ENCODE measurements at regions not wholly inside any gene's neighbourhood (a gene's known extent, or its start where the extent isn't known, plus 50 kb on each side); places are given as distances from the start of the nearest gene placed in this dataset.

DNA sequence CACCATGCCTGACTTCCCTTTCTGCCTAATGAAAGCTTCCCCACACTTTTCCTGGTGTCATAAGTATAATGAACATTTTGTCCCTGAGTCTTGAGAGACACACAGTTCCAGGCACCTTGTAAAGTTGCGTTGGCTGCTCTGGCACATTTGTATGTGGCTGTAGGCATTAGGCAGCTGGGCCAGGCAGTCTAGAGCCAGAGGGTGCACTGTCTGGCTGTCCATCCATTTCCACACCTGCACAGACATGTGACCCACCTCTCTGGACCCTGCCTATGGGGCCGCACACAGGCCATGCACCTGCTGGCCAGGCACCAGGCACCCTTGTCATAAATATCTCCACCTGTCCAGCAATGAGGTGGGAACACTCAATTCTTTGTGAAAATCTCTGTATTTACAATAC lies 54.7 kb upstream of the ANTXRL start:
- H3K27ac ChIP-seq (ENCODE audit: low read length): no peak overlapping the region
- H3K27me3 ChIP-seq (ENCODE audit: insufficient read depth, low read length): no peaks in the 10 kb centered on the region
- H3K9ac ChIP-seq (ENCODE audit: low read depth, low read length): no peak overlapping the region
- H3K4me3 ChIP-seq (ENCODE audit: low read length): no peak overlapping the region
- no peaks in the 10 kb centered on the region; the same call in 1 of the 2 replicates for H3K4me1 ChIP-seq (ENCODE audit: insufficient read depth, low read length)
- no peaks in the 10 kb centered on the region for H3K36me3 ChIP-seq (ENCODE audit: insufficient read depth, low read depth, low read length)
- no peaks in the 10 kb centered on the region for H3K9me3 ChIP-seq (ENCODE audit: insufficient read depth, low read depth, low read length)

- no peak overlapping the region for H3K9ac ChIP-seq (ENCODE audit: low read depth, low read length)
- no peak overlapping the region for H3K4me3 ChIP-seq (ENCODE audit: low read length)
- H3K4me1 ChIP-seq (ENCODE audit: insufficient read depth, low read length): no peaks in the 10 kb centered on the region; the same call in 1 of the 2 replicates
- no peaks in the 10 kb centered on the region for H3K9me3 ChIP-seq (ENCODE audit: insufficient read depth, low read depth, low read length)
- H3K36me3 ChIP-seq (ENCODE audit: insufficient read depth, low read depth, low read length): no peaks in the 10 kb centered on the region
- H3K27ac ChIP-seq (ENCODE audit: low read length): no peak overlapping the region
- no peaks in the 10 kb centered on the region for H3K27me3 ChIP-seq (ENCODE audit: insufficient read depth, low read length)
These were observed 54.1 kb upstream of the ANTXRL start for GRCh38 chr10:46232666-46233065.

DNA sequence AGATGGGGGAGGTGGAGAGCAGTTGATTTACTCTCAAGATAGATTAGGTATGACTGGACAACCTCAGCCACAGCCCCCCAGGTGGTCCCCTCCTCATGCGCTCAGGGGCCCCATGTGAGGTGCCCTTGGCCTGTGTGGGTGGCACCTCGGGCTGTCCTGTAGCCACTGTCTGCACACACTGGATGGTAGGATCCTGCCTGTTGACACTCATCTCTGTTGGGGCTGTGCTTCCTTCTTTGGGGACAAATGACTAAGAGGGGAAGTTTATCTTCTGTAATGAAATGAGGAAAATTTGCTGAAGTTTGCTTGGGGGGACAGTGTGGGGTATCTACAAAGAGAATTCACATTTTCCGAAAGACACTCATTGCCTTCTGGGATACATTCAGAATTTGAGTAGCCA lies 53.6 kb upstream of the ANTXRL start:
- Histone ChIP-seq H3K9ac (ENCODE audit: low read depth, low read length) (no peak overlapping the region), H3K4me1 (ENCODE audit: insufficient read depth, low read length) (no peaks in the 10 kb centered on the region; the same call in 1 of the 2 replicates), H3K27ac (ENCODE audit: low read length) (no peak overlapping the region), H3K27me3 (ENCODE audit: insufficient read depth, low read length) (no peaks in the 10 kb centered on the region), H3K4me3 (ENCODE audit: low read length) (no peak overlapping the region), H3K9me3 (ENCODE audit: insufficient read depth, low read depth, low read length) (no peaks in the 10 kb centered on the region), H3K36me3 (ENCODE audit: insufficient read depth, low read depth, low read length) (no peaks in the 10 kb centered on the region)

GRCh38 chr10:46234026-46234425 lies 52.8 kb upstream of the ANTXRL start:
- Histone ChIP-seq H3K36me3 (ENCODE audit: insufficient read depth, low read depth, low read length) (no peaks in the 10 kb centered on the region), H3K27ac (ENCODE audit: low read length) (no peak overlapping the region), H3K9me3 (ENCODE audit: insufficient read depth, low read depth, low read length) (no peaks in the 10 kb centered on the region), H3K4me1 (ENCODE audit: insufficient read depth, low read length) (no peaks in the 10 kb centered on the region), H3K4me3 (ENCODE audit: low read length) (no peak overlapping the region), H3K27me3 (ENCODE audit: insufficient read depth, low read length) (no peaks in the 10 kb centered on the region), H3K9ac (ENCODE audit: low read depth, low read length) (no peak overlapping the region)

GRCh38 chr10:46234431-46235060 lies 52.3 kb upstream of the ANTXRL start:
- no peaks in the 10 kb centered on the region for H3K27me3 ChIP-seq (ENCODE audit: insufficient read depth, low read length)
- no peak overlapping the region for H3K9ac ChIP-seq (ENCODE audit: low read depth, low read length)
- H3K27ac ChIP-seq (ENCODE audit: low read length): no peak overlapping the region
- H3K9me3 ChIP-seq (ENCODE audit: insufficient read depth, low read depth, low read length): no peaks in the 10 kb centered on the region
- no peak overlapping the region for H3K4me3 ChIP-seq (ENCODE audit: low read length)
- no peaks in the 10 kb centered on the region for H3K4me1 ChIP-seq (ENCODE audit: insufficient read depth, low read length)
- no peaks in the 10 kb centered on the region for H3K36me3 ChIP-seq (ENCODE audit: insufficient read depth, low read depth, low read length)

DNA sequence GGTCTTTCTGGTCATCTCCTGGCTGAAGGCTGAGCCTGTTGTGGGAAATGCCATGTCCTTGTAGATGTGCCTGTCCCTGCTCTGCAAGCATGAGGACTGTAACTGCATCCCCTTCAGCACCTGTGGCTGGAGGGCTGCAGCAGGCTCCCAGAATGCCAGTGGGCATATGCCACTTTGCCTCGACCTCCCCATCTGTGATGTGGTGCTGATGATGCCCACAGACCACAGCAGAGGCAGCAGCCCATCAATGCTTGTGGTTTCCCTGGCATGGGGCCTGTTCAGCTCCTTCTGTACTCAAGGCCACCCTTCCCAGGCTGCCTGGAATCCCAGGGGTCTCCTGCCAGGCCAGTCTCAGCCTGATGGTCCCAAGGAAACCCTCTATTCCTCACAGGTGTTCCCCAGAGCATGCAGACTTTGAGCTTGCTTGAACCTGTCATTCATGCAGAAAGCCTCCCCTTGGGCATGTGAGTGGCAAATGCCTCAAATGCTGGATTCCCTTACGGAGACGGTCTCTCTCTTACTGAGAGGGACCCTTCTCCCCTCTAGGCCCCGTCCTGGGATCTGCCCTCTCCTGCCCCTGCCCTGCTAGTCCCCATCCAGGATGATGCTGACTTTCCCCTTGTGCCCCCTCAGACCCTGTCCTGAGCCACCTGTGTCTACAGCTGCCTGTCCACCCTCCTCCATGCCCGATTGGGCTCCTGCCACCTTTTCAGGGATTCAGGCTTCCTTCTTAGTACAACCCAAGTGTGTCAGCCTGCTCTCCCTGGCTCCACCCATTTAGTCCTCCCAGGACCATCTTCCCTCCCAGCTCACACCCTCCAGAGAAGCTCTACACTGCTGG lies 50.9 kb upstream of the ANTXRL start:
- no peaks in the 10 kb centered on the region for H3K36me3 ChIP-seq (ENCODE audit: insufficient read depth, low read depth, low read length)
- no peak overlapping the region for H3K27ac ChIP-seq (ENCODE audit: low read length)
- H3K9me3 ChIP-seq (ENCODE audit: insufficient read depth, low read depth, low read length): no peaks in the 10 kb centered on the region
- H3K4me1 ChIP-seq (ENCODE audit: insufficient read depth, low read length): no peaks in the 10 kb centered on the region
- no peak overlapping the region for H3K4me3 ChIP-seq (ENCODE audit: low read length)
- no peaks in the 10 kb centered on the region for H3K27me3 ChIP-seq (ENCODE audit: insufficient read depth, low read length)
- no peak overlapping the region for H3K9ac ChIP-seq (ENCODE audit: low read depth, low read length)

DNA sequence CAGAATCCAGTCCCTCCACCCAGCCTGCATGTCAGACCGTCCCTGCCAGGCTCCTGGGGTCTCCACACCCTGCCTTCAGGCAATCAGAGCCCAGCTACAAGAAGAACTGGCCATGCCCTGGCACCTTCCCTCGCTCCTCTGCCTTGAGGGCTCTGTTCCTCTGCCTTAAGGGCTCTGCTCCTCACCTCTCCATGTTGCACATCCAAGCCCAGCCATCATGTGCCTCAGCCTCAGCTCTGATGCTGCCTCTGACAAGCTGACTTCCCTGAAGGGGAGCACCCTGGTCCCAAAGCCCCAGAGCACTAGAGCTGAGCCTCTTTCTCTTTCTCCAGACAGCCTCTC lies 50.3 kb upstream of the ANTXRL start:
- Histone ChIP-seq H3K27me3 (ENCODE audit: insufficient read depth, low read length) (no peaks in the 10 kb centered on the region), H3K9ac (ENCODE audit: low read depth, low read length) (no peak overlapping the region), H3K27ac (ENCODE audit: low read length) (no peak overlapping the region), H3K9me3 (ENCODE audit: insufficient read depth, low read depth, low read length) (no peaks in the 10 kb centered on the region), H3K36me3 (ENCODE audit: insufficient read depth, low read depth, low read length) (no peaks in the 10 kb centered on the region), H3K4me3 (ENCODE audit: low read length) (no peak overlapping the region), H3K4me1 (ENCODE audit: insufficient read depth, low read length) (no peaks in the 10 kb centered on the region)

GRCh38 chr10:46236941-46237681 lies 49.7 kb upstream of the ANTXRL start:
- H3K27ac ChIP-seq (ENCODE audit: low read length): no peak overlapping the region
- no peaks in the 10 kb centered on the region for H3K9me3 ChIP-seq (ENCODE audit: insufficient read depth, low read depth, low read length)
- H3K4me1 ChIP-seq (ENCODE audit: insufficient read depth, low read length): no peaks in the 10 kb centered on the region
- no peak overlapping the region for H3K9ac ChIP-seq (ENCODE audit: low read depth, low read length)
- no peaks in the 10 kb centered on the region for H3K36me3 ChIP-seq (ENCODE audit: insufficient read depth, low read depth, low read length)
- H3K27me3 ChIP-seq (ENCODE audit: insufficient read depth, low read length): no peaks in the 10 kb centered on the region
- no peak overlapping the region for H3K4me3 ChIP-seq (ENCODE audit: low read length)
